ENCODE measurements at regions not wholly inside any gene's neighbourhood (a gene's known extent, or its start where the extent isn't known, plus 50 kb on each side); places are given as distances from the start of the nearest gene placed in this dataset.
"Not testable (repeated sequence)": the region's sequence is repeated elsewhere in the genome, so short reads cannot be mapped to it uniquely, and the experiment has no call there.

GRCh38 chr4:29277381-29277780, 1442.8 kb upstream of the PCDH7 start:
- no peak for DNase-seq (ENCODE audit: low read depth in 2 of 2)

- DNase-seq (ENCODE audit: low read depth in 2 of 2): no peak
Observed at GRCh38 chr4:29278585-29278984, 1441.6 kb upstream of the PCDH7 start.

- DNase-seq (ENCODE audit: low read depth in 2 of 2): no peak
Observed at GRCh38 chr4:29289118-29289517, 1431.1 kb upstream of the PCDH7 start.

GRCh38 chr4:29295280-29295679, 1424.9 kb upstream of the PCDH7 start:
- no peak for DNase-seq (ENCODE audit: low read depth in 2 of 2)

GRCh38 chr4:29304595-29304994, 1415.6 kb upstream of the PCDH7 start:
- DNase-seq (ENCODE audit: low read depth in 2 of 2): no peak

GRCh38 chr4:29307256-29307655, 1412.9 kb upstream of the PCDH7 start:
- DNase-seq (ENCODE audit: low read depth in 2 of 2): no peak

GRCh38 chr4:29307755-29308154, 1412.4 kb upstream of the PCDH7 start:
- no peak for DNase-seq (ENCODE audit: low read depth in 2 of 2)

GRCh38 chr4:29309050-29309449, 1411.1 kb upstream of the PCDH7 start:
- no peak for DNase-seq (ENCODE audit: low read depth in 2 of 2)

- no peak for DNase-seq (ENCODE audit: low read depth in 2 of 2)
Observed at GRCh38 chr4:29310252-29310651, 1409.9 kb upstream of the PCDH7 start.

GRCh38 chr4:29311247-29311646, 1408.9 kb upstream of the PCDH7 start:
- no peak for DNase-seq (ENCODE audit: low read depth in 2 of 2)

- DNase-seq (ENCODE audit: low read depth in 2 of 2): no peak
Observed at GRCh38 chr4:29319663-29320340, 1400.4 kb upstream of the PCDH7 start.

GRCh38 chr4:29320947-29321620, 1399.1 kb upstream of the PCDH7 start:
- DNase-seq (ENCODE audit: low read depth in 2 of 2): no peak

GRCh38 chr4:29326004-29326403, 1394.2 kb upstream of the PCDH7 start:
- DNase-seq (ENCODE audit: low read depth in 2 of 2): no peak

- no peak for DNase-seq (ENCODE audit: low read depth in 2 of 2)
Observed at GRCh38 chr4:29326816-29327215, 1393.4 kb upstream of the PCDH7 start.

- DNase-seq (ENCODE audit: low read depth in 2 of 2): no peak
Observed at GRCh38 chr4:29336861-29337260, 1383.3 kb upstream of the PCDH7 start.

- no peak for DNase-seq (ENCODE audit: low read depth in 2 of 2)
Observed at GRCh38 chr4:29372971-29373370, 1347.2 kb upstream of the PCDH7 start.

GRCh38 chr4:29375716-29376115, 1344.5 kb upstream of the PCDH7 start:
- no peak for DNase-seq (ENCODE audit: low read depth in 2 of 2)

GRCh38 chr4:29378237-29378636, 1341.9 kb upstream of the PCDH7 start:
- DNase-seq (ENCODE audit: low read depth in 2 of 2): not testable (repeated sequence)

- DNase-seq (ENCODE audit: low read depth in 2 of 2): no peak
Observed at GRCh38 chr4:29390921-29391320, 1329.2 kb upstream of the PCDH7 start.

GRCh38 chr4:29405116-29405515, 1315.1 kb upstream of the PCDH7 start:
- DNase-seq (ENCODE audit: low read depth in 2 of 2): no peak

- DNase-seq (ENCODE audit: low read depth in 2 of 2): no peak
Observed at GRCh38 chr4:29415771-29416170, 1304.4 kb upstream of the PCDH7 start.

GRCh38 chr4:29423836-29424721, 1296.1 kb upstream of the PCDH7 start:
- DNase-seq (ENCODE audit: low read depth in 2 of 2): no peak
